NCI-H1930 (cell line): ENCODE measurements at regions not wholly inside any gene's neighbourhood (a gene's known extent, or its start where the extent isn't known, plus 50 kb on each side); places are given as distances from the start of the nearest gene placed in this dataset.
"Not testable (repeated sequence)": the region's sequence is repeated elsewhere in the genome, so short reads cannot be mapped to it uniquely, and the experiment has no call there.

Experiments used
- DNase-seq, 2 experiments: peaks; one replicate each; lab custom pipeline; 2025; lab: John Stamatoyannopoulos, UW

- no peak for DNase-seq
Observed at GRCh38 chr6:141248021-141248799, 884.5 kb upstream of the GJE1 start.

GRCh38 chr6:141244366-141244765 is 888.4 kb upstream of the GJE1 start:
- DNase-seq = no peak

GRCh38 chr6:141242957-141243356 is 889.8 kb upstream of the GJE1 start:
- DNase-seq = no peak

GRCh38 chr6:141229296-141229695 is 903.4 kb upstream of the GJE1 start:
- no peak for DNase-seq

GRCh38 chr6:141218583-141218982 is 914.1 kb upstream of the GJE1 start:
- DNase-seq = no peak

GRCh38 chr6:141216726-141217125 is 916.0 kb upstream of the GJE1 start:
- DNase-seq = no peak

- DNase-seq = no peak
Observed at GRCh38 chr6:141212296-141212695, 920.4 kb upstream of the GJE1 start.

- DNase-seq = no peak
Observed at GRCh38 chr6:141211845-141212244, 920.9 kb upstream of the GJE1 start.

- no peak for DNase-seq
Observed at GRCh38 chr6:141210901-141211300, 921.8 kb upstream of the GJE1 start.

GRCh38 chr6:141209890-141210289 is 922.8 kb upstream of the GJE1 start:
- no peak for DNase-seq

- no peak for DNase-seq
Observed at GRCh38 chr6:141208101-141208500, 924.6 kb upstream of the GJE1 start.

GRCh38 chr6:141203902-141204575 is 928.7 kb upstream of the GJE1 start:
- DNase-seq = no peak

- DNase-seq = no peak
Observed at GRCh38 chr6:141202626-141203025, 930.1 kb upstream of the GJE1 start.

GRCh38 chr6:141199074-141199473 is 933.7 kb upstream of the GJE1 start:
- no peak for DNase-seq

GRCh38 chr6:141195251-141195832 is 937.4 kb upstream of the GJE1 start:
- DNase-seq = no peak

GRCh38 chr6:141183368-141183767 is 949.4 kb upstream of the GJE1 start:
- DNase-seq = no peak

- DNase-seq = not testable (repeated sequence)
Observed at GRCh38 chr6:141175458-141175857, 957.3 kb upstream of the GJE1 start.

GRCh38 chr6:141174932-141175331 is 957.8 kb upstream of the GJE1 start:
- DNase-seq = no peak

GRCh38 chr6:141173529-141173928 is 959.2 kb upstream of the GJE1 start:
- DNase-seq = no peak

GRCh38 chr6:141169419-141169818 is 963.3 kb upstream of the GJE1 start:
- DNase-seq = no peak

- DNase-seq = no peak
Observed at GRCh38 chr6:141167945-141168344, 964.8 kb upstream of the GJE1 start.

GRCh38 chr6:141165002-141165665 is 967.6 kb upstream of the GJE1 start:
- DNase-seq = no peak
